Effector memory CD4-positive, alpha-beta T cell (primary cell): ENCODE measurements at regions not wholly inside any gene's neighbourhood (a gene's known extent, or its start where the extent isn't known, plus 50 kb on each side); places are given as distances from the start of the nearest gene placed in this dataset.
"Not testable (repeated sequence)": the region's sequence is repeated elsewhere in the genome, so short reads cannot be mapped to it uniquely, and the experiment has no call there.

Source experiments
- DNase-seq, 3 donors: peaks; one replicate each; pipeline ENCODE4 v3.0.0-alpha.2; 2020
- H3K27ac ChIP-seq: 2 replicates; pipeline ENCODE4 v1.7.0; 2013; ENCODE audit warnings: mild to moderate bottlenecking, low read length, moderate library complexity; ENCODE audit not compliant: insufficient read depth, poor library complexity, severe bottlenecking
- H3K27me3 ChIP-seq: replicated peaks from 2 replicates; pipeline ENCODE4 v1.7.0; 2013; ENCODE audit warnings: mild to moderate bottlenecking, low read length; ENCODE audit not compliant: insufficient read depth, control insufficient read depth, poor library complexity, severe bottlenecking
- H3K36me3 ChIP-seq: 2 replicates; pipeline ENCODE4 v1.7.0; 2013; ENCODE audit warnings: mild to moderate bottlenecking, low read length, moderate library complexity; ENCODE audit not compliant: control insufficient read depth, insufficient read depth
- H3K4me1 ChIP-seq: 2 replicates; pipeline ENCODE4 v1.7.0; 2013; ENCODE audit warnings: low read length, mild to moderate bottlenecking; ENCODE audit not compliant: control insufficient read depth, insufficient read depth, poor library complexity, severe bottlenecking
- H3K4me3 ChIP-seq: 2 replicates; pipeline ENCODE4 v1.7.0; 2013; ENCODE audit warnings: low read length, low read depth, mild to moderate bottlenecking; ENCODE audit not compliant: insufficient read depth, poor library complexity, severe bottlenecking
- H3K9me3 ChIP-seq: 2 replicates; pipeline ENCODE4 v1.7.0; 2013; ENCODE audit warnings: mild to moderate bottlenecking, low read length, moderate library complexity; ENCODE audit not compliant: control insufficient read depth

DNA sequence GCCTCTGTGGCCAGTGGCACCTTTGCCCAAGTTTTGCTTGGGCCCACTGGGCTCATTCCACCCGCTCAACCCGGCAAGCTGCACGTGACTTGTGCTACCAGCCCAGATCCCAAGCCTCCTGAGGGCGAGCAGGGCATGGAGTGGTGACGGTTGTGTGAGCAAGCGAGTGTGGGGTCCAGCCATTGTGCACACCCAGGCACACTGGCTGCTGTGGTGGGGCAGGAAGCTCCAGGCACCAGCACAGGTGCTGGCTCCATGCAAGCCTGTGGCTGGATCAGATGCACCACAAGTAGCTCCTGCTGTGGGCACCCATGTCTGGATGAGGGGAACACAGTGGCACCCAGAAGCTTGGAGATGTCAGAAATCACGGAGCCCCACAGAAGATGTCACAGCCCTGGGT, 557.0 kb upstream of the GNPDA2 start:
- Histone ChIP-seq H3K4me3 (no peak overlapping the region), H3K9me3 (no peaks in the 10 kb centered on the region), H3K27me3 (no peaks in the 10 kb centered on the region), H3K36me3 (no peaks in the 10 kb centered on the region), H3K27ac (no peak overlapping the region), H3K4me1 (no peaks in the 10 kb centered on the region)
- DNase-seq: no peak

DNA sequence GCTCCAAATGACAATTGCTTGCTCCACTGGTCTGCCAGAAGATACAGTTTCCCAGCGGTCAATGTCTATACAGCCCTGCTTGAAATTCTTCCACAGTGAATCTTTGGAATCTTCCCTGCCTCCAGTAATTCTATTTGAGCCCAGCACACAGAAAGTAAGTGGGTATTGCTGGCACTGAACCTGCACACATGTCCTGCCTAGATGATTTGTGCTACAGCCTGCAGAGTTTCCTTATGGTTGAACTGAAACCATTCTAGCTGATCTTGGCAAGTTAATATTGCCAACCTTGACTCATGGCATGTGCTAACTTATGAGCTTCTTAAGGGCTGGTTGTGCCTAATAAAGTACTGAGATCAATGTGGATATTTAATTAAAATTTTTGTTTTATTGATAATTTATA, 553.8 kb upstream of the GNPDA2 start:
- Histone ChIP-seq H3K9me3 (no peaks in the 10 kb centered on the region), H3K4me1 (no peaks in the 10 kb centered on the region), H3K4me3 (no peak overlapping the region), H3K27ac (no peak overlapping the region), H3K27me3 (no peaks in the 10 kb centered on the region), H3K36me3 (no peaks in the 10 kb centered on the region)
- no peak for DNase-seq

DNA sequence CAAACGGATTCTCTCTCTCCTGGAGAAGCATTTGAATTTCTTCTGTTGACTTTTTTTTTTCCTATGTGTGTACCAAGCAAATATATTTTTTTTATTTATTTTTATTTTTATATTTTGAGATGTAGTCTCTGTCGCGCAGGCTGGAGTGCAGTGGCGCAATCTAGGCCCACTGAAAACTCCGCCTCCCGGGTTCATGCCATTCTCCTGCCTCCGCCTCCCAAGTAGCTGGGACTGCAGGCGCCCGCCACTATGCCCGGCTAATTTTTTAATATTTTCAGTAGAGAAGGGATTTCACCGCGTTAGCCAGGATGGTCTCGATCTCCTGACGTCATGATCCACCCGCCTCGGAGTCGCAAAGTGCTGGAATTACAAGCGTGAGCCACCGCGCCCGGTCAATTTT, 549.5 kb upstream of the GNPDA2 start:
- H3K36me3 ChIP-seq: no peaks in the 10 kb centered on the region

DNA sequence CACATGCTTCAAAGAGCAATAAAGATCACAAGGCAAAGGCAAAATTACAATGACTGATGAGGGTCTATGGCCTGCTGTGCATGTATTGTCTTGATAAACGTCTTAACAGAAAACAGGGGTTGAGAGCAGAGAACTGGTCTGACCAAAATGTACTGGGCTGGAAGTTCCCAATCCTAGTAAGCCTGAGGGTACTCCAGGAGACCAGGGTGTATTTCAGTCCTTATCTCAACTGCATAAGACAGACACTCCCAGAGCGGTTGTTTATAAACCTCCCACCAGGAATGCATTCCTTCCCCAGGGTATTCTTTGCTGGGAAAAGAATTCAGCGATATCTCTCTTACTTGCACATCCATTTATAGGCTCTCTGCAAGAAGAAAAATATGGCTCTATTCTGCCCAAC, 521.8 kb upstream of the GNPDA2 start:
- H3K27me3 ChIP-seq, H3K27ac ChIP-seq, H3K4me1 ChIP-seq, H3K9me3 ChIP-seq, DNase-seq, H3K4me3 ChIP-seq, H3K36me3 ChIP-seq: not testable (repeated sequence)

More for the DNA sequence above, 549.5 kb upstream of the GNPDA2 start:
- H3K27ac ChIP-seq: no peak overlapping the region
- H3K27me3 ChIP-seq: no peaks in the 10 kb centered on the region
- H3K4me1 ChIP-seq: no peaks in the 10 kb centered on the region
- no peak for DNase-seq
- H3K9me3 ChIP-seq: no peaks in the 10 kb centered on the region
- no peak overlapping the region for H3K4me3 ChIP-seq

DNA sequence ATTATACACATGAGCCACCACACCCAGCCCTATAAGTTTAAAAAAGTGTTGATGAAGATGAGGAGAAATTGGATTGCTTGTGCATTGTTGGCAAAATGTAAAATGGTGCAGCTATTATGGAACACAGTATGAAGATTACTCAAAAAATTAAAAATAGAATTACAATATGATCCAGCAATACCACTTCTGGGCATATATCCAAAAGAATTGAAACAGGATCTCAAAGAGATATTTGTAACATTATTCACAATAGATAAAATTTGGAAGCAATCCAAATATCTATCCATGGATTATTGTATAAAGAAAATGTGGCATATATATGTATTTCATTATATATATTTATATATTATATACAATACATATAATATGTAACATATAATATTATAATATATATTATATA, 515.6 kb upstream of the GNPDA2 start:
- Histone ChIP-seq H3K36me3 (no peaks in the 10 kb centered on the region), H3K9me3 (no peaks in the 10 kb centered on the region), H3K4me3 (no peak overlapping the region), H3K27ac (no peak overlapping the region), H3K27me3 (no peaks in the 10 kb centered on the region), H3K4me1 (no peaks in the 10 kb centered on the region)
- no peak for DNase-seq

DNA sequence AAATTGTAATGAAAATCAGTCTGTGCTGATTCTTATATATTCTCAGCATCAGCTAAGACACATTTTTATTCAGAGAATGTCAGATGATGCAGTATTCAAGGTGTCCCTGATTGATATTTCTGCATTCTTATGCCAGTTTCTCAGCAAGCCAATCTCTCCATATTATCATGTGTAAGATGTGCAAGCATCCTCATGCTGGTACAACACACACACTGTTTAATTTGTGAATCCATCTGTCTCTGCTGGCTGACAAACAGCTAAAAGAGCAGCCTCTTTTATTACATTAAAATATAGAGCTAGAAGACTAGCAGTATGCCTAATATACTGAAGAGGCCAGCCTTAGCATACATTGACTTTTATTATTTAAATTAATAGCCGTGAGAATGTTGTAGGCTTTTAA, 502.9 kb upstream of the GNPDA2 start:
- Histone ChIP-seq H3K4me3 (no peak overlapping the region), H3K4me1 (no peaks in the 10 kb centered on the region), H3K27me3 (no peaks in the 10 kb centered on the region)

DNA sequence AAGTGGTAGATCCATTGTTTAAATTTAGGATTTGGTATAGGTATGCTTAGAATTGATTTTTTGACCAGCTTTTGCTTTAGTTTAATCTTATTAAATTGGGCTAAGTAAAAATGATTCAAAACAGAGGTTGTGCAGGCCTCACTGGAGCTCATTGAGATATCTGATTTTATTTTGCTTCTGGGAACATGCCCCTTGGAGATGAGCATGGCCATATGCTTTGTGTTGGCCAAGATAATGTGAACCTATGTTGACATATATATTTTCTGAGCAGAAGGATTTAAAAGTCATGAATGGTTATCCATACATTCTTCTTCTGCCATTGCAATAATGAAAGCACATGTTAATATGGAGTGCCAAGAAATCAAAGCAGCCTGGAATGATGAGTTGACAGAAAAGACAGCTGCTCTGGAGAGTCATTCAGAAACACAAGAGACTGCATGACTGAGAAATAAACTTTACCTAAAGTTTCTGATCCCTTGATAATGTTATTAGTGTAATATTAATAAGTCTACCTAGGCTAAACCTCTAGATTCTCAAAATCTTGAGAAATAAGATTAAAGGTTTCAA, 489.7 kb upstream of the GNPDA2 start:
- H3K4me1 ChIP-seq: no peaks in the 10 kb centered on the region

More for the DNA sequence above, 502.9 kb upstream of the GNPDA2 start:
- DNase-seq: no peak
- no peaks in the 10 kb centered on the region for H3K9me3 ChIP-seq
- no peaks in the 10 kb centered on the region for H3K36me3 ChIP-seq
- H3K27ac ChIP-seq: no peak overlapping the region

DNA sequence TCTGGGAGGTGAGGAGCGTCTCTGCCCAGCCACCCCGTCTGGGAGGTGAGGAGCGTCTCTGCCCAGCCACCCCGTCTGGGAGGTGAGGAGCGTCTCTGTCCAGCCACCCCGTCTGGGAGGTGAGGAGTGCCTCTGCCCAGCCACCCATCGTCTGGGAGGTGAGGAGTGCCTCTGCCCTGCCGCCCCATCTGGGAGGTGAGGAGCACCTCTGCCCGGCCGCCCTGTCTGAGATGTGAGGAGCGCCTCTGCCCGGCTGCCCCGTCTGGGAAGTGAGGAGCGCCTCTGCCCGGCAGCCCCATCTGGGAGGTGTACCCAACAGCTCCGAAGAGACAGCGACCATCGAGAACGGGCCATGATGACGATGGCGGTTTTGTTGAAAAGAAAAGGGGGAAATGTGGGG, 482.1 kb upstream of the GNPDA2 start:
- H3K9me3 ChIP-seq, H3K36me3 ChIP-seq, H3K27ac ChIP-seq, H3K4me3 ChIP-seq, DNase-seq, H3K4me1 ChIP-seq, H3K27me3 ChIP-seq: not testable (repeated sequence)

More for the DNA sequence above, 489.7 kb upstream of the GNPDA2 start:
- H3K4me3 ChIP-seq: no peak overlapping the region
- H3K27ac ChIP-seq: no peak overlapping the region
- peaks cover 2% of the 10 kb centered on the region for H3K27me3 ChIP-seq
- H3K9me3 ChIP-seq: no peaks in the 10 kb centered on the region
- no peaks in the 10 kb centered on the region for H3K36me3 ChIP-seq
- DNase-seq: no peak

DNA sequence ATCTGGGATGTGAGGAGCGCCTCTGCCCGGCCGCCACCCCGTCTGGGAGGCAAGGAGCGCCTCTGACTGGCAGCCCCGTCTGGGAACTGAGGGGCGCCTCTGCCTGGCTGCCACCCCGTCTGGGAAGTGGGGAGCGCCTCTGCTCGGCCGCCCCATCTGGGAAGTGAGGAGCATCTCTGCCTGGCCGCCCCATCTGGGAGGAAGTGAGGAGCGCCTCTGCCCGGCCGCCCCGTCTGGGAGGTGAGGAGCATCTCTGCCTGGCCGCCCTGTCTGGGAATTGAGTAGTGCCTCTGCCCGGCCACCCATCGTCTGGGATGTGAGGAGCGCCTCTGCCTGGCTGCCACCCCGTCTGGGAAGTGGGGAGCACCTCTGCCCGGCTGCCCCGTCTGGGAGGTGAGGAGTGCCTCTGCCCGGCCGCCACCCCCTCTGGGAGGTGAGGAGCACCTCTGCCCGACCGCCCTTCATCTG, 481.5 kb upstream of the GNPDA2 start:
- DNase-seq, H3K27ac ChIP-seq, H3K9me3 ChIP-seq: not testable (repeated sequence)

DNA sequence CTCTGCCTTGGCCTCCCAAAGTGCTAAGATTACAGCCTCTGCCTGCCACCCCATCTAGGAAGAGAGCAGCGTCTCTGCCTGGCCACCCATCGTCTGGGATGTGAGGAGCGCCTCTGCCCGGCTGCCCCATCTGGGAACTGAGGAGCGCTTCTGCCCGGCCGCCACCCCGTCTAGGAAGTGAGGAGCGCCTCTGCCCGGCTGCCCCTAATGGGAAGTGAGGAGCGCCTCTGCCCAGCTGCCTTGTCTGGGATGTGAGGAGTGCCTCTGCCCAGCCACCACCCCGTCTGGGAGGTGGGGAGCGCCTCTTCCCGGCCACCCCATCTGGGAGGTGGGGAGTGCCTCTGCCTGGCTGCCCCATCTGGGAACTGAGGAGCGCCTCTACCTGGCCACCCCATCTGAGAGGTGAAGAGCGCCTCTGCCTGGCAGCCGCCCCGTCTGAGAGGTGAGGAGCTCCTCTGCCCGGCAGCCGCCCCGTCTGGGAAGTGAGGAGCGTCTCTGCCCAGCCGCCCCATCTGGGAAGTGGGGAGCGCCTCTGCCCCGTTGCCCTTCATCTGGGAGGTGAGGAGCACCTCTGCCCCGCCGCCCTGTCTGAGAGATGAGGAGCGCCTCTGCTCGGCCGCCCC, 481.0 kb upstream of the GNPDA2 start:
- H3K9me3 ChIP-seq: not testable (repeated sequence)

More for the DNA sequence above, 481.5 kb upstream of the GNPDA2 start:
- H3K36me3 ChIP-seq, H3K27me3 ChIP-seq, H3K4me1 ChIP-seq, H3K4me3 ChIP-seq: not testable (repeated sequence)

More for the DNA sequence above, 481.0 kb upstream of the GNPDA2 start:
- not testable (repeated sequence) for DNase-seq, H3K4me3 ChIP-seq, H3K36me3 ChIP-seq, H3K27me3 ChIP-seq, H3K4me1 ChIP-seq, H3K27ac ChIP-seq
